ENCODE measurements at regions not wholly inside any gene's neighbourhood (a gene's known extent, or its start where the extent isn't known, plus 50 kb on each side); places are given as distances from the start of the nearest gene placed in this dataset.

DNA sequence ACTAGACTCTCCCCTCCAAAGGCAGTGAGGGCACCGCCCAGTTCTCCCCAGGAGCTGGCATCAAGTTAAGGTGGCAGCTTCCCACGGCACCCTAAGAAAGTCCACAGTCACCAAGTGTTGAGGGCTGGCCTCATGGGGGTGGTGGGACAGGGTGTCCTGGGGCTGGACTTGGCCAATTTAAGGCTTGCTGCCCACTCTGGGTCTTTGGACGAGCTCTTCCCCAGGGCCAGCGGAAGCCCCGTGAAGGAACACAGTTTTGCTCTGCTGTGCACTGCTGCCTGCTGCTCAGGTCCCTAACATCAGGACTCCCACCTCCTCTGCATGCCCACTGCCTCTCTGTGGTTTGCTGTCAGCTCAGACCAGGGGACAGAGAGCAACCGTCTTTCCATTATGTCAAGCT lies 57.3 kb upstream of the TMEM72 start (continued):
- TF ChIP-seq ZNF219 (CRISPR knock-in tag; IDR thresholded peaks at IDR 0.05; ENCODE audit: borderline replicate concordance) (no peak), ZNF232 (CRISPR knock-in tag; IDR thresholded peaks at IDR 0.05) (no peak), ZNF671 (CRISPR knock-in tag; IDR thresholded peaks at IDR 0.05) (no peak), ETV6 (CRISPR knock-in tag; IDR thresholded peaks at IDR 0.05) (no peak), JUN (CRISPR knock-in tag; IDR thresholded peaks at IDR 0.05) (no peak), RORB (CRISPR knock-in tag; IDR thresholded peaks at IDR 0.05) (no peak)
- TF ChIP-seq, protein P1, sequence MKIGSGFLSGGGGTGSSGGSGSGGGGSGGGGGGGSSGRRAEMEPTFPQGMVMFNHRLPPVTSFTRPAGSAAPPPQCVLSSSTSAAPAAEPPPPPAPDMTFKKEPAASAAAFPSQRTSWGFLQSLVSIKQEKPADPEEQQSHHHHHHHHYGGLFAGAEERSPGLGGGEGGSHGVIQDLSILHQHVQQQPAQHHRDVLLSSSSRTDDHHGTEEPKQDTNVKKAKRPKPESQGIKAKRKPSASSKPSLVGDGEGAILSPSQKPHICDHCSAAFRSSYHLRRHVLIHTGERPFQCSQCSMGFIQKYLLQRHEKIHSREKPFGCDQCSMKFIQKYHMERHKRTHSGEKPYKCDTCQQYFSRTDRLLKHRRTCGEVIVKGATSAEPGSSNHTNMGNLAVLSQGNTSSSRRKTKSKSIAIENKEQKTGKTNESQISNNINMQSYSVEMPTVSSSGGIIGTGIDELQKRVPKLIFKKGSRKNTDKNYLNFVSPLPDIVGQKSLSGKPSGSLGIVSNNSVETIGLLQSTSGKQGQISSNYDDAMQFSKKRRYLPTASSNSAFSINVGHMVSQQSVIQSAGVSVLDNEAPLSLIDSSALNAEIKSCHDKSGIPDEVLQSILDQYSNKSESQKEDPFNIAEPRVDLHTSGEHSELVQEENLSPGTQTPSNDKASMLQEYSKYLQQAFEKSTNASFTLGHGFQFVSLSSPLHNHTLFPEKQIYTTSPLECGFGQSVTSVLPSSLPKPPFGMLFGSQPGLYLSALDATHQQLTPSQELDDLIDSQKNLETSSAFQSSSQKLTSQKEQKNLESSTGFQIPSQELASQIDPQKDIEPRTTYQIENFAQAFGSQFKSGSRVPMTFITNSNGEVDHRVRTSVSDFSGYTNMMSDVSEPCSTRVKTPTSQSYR (CRISPR knock-in tag; IDR thresholded peaks at IDR 0.05) = no peak

DNA sequence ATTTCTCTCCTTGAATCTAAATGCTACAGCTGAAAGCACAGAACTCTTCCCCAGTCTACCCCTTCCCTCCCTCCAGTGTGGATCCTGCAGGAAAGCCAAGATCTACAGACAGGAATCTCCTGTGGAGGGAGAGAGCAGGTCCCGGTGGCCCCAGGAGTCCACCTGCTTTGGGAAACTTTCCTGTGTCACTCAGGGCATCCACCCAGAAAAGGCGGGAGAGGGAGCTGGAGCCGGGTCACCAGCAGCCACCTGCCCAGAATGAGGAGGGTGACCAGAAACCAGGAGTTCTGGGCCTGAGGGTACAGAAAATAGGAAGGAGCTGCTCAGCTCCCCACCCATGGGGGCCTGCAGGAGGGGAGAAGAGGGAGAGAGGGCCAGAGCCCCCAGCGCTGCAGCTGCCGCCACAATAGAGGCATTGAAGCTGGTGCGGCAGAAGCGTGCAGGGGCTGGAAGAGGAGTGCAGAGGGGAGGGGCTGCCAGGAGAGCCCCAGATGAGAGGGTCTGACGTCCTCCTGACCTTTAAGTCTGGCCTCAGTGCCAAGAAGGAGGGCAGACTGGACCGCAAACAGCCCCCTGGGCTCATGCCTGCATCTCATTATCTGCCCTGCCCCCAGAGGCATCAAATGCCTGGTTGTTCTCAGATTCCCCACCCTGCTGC lies 56.3 kb upstream of the TMEM72 start:
- H3K4me1 Mint-ChIP-seq = peaks cover 34% of the 10 kb centered on the region
- no peak for TF ChIP-seq IRF2 (CRISPR knock-in tag; IDR thresholded peaks at IDR 0.05; ENCODE audit: borderline replicate concordance, low read depth)
- TF ChIP-seq, protein P2, sequence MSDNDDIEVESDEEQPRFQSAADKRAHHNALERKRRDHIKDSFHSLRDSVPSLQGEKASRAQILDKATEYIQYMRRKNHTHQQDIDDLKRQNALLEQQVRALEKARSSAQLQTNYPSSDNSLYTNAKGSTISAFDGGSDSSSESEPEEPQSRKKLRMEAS (CRISPR knock-in tag; IDR thresholded peaks at IDR 0.05) = peak; percentile 22; the same call in 1 of the 2 replicates
- H3K4me3 Mint-ChIP-seq = no peak overlapping the region
- ChIA-PET POLR2A (no interaction called here), CTCF (interaction anchor here (1.8 to 2.8 kb wide), 2 partner anchors 9 to 1165 kb away, joined by 5 to 22 read pairs; no protein-coding TSS in a partner anchor)
- ATAC-seq (no peak), DNase-seq (ENCODE audit: low spot score) (no peak)
- H3K36me3 Mint-ChIP-seq = no peaks in the 10 kb centered on the region
- H3K27me3 Mint-ChIP-seq (ENCODE audit: low read depth) = peaks cover 26% of the 10 kb centered on the region
- no peak overlapping the region for H3K27ac Mint-ChIP-seq
- H3K9me3 Mint-ChIP-seq = peaks cover 6% of the 10 kb centered on the region

DNA sequence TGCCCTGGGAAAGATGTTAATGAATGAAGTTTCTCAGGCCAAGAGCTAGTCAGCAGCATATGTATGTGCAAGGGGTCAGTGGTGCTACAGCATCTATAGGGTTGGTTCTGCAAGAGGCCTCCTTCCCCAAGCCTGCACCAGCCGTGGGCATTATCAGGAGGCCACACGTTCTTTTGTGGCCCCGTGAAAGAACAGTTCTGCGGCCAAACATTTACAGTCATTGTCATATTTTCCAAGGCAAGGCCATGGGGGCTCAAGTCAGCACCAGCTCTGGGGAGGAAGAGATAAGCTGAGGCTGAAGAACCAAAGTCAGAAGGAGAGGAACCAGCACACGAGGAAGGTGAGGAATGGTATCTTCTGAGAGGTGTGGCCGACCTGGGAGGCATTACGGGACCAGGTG lies 54.4 kb upstream of the TMEM72 start:
- ATAC-seq (no peak), DNase-seq (ENCODE audit: low spot score) (no peak)
- Mint-ChIP-seq H3K27me3 (ENCODE audit: low read depth) (peaks cover 30% of the 10 kb centered on the region), H3K27ac (no peak overlapping the region), H3K36me3 (no peaks in the 10 kb centered on the region), H3K4me1 (peaks cover 34% of the 10 kb centered on the region), H3K4me3 (no peak overlapping the region), H3K9me3 (peaks cover 6% of the 10 kb centered on the region)
- POLR2A ChIA-PET = no interaction called here
- CTCF ChIA-PET = interaction anchor here (1.1 to 2.5 kb wide), 6 partner anchors 22 to 471 kb away, joined by 3 to 14 read pairs (median 6); no protein-coding TSS in a partner anchor
- TF ChIP-seq ZNF138 (CRISPR knock-in tag; conservative IDR thresholded peaks at IDR 0.05) (no peak), ATF1 (CRISPR knock-in tag; IDR thresholded peaks at IDR 0.05) (no peak), GTF2I (CRISPR knock-in tag; conservative IDR thresholded peaks at IDR 0.05) (no peak), RELA (CRISPR knock-in tag; IDR thresholded peaks at IDR 0.05; ENCODE audit: borderline replicate concordance) (no peak), EMX1 (CRISPR knock-in tag; IDR thresholded peaks at IDR 0.05) (no peak), GABPB1 (CRISPR knock-in tag; IDR thresholded peaks at IDR 0.05) (no peak), PRRX2 (CRISPR knock-in tag; IDR thresholded peaks at IDR 0.05) (no peak), SOX15 (CRISPR knock-in tag; IDR thresholded peaks at IDR 0.05) (no peak), FOXK1 (CRISPR knock-in tag; IDR thresholded peaks at IDR 0.05) (no peak)
- TF ChIP-seq, protein P3, sequence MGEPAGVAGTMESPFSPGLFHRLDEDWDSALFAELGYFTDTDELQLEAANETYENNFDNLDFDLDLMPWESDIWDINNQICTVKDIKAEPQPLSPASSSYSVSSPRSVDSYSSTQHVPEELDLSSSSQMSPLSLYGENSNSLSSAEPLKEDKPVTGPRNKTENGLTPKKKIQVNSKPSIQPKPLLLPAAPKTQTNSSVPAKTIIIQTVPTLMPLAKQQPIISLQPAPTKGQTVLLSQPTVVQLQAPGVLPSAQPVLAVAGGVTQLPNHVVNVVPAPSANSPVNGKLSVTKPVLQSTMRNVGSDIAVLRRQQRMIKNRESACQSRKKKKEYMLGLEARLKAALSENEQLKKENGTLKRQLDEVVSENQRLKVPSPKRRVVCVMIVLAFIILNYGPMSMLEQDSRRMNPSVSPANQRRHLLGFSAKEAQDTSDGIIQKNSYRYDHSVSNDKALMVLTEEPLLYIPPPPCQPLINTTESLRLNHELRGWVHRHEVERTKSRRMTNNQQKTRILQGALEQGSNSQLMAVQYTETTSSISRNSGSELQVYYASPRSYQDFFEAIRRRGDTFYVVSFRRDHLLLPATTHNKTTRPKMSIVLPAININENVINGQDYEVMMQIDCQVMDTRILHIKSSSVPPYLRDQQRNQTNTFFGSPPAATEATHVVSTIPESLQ (CRISPR knock-in tag; IDR thresholded peaks at IDR 0.05) = no peak
- TF ChIP-seq, protein P4, sequence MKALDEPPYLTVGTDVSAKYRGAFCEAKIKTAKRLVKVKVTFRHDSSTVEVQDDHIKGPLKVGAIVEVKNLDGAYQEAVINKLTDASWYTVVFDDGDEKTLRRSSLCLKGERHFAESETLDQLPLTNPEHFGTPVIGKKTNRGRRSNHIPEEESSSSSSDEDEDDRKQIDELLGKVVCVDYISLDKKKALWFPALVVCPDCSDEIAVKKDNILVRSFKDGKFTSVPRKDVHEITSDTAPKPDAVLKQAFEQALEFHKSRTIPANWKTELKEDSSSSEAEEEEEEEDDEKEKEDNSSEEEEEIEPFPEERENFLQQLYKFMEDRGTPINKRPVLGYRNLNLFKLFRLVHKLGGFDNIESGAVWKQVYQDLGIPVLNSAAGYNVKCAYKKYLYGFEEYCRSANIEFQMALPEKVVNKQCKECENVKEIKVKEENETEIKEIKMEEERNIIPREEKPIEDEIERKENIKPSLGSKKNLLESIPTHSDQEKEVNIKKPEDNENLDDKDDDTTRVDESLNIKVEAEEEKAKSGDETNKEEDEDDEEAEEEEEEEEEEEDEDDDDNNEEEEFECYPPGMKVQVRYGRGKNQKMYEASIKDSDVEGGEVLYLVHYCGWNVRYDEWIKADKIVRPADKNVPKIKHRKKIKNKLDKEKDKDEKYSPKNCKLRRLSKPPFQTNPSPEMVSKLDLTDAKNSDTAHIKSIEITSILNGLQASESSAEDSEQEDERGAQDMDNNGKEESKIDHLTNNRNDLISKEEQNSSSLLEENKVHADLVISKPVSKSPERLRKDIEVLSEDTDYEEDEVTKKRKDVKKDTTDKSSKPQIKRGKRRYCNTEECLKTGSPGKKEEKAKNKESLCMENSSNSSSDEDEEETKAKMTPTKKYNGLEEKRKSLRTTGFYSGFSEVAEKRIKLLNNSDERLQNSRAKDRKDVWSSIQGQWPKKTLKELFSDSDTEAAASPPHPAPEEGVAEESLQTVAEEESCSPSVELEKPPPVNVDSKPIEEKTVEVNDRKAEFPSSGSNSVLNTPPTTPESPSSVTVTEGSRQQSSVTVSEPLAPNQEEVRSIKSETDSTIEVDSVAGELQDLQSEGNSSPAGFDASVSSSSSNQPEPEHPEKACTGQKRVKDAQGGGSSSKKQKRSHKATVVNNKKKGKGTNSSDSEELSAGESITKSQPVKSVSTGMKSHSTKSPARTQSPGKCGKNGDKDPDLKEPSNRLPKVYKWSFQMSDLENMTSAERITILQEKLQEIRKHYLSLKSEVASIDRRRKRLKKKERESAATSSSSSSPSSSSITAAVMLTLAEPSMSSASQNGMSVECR (CRISPR knock-in tag; IDR thresholded peaks at IDR 0.05; ENCODE audit: borderline replicate concordance) = no peak
- TF ChIP-seq, protein P5, sequence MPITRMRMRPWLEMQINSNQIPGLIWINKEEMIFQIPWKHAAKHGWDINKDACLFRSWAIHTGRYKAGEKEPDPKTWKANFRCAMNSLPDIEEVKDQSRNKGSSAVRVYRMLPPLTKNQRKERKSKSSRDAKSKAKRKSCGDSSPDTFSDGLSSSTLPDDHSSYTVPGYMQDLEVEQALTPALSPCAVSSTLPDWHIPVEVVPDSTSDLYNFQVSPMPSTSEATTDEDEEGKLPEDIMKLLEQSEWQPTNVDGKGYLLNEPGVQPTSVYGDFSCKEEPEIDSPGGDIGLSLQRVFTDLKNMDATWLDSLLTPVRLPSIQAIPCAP (CRISPR knock-in tag; IDR thresholded peaks at IDR 0.05) = no peak
- TF ChIP-seq, protein P6, sequence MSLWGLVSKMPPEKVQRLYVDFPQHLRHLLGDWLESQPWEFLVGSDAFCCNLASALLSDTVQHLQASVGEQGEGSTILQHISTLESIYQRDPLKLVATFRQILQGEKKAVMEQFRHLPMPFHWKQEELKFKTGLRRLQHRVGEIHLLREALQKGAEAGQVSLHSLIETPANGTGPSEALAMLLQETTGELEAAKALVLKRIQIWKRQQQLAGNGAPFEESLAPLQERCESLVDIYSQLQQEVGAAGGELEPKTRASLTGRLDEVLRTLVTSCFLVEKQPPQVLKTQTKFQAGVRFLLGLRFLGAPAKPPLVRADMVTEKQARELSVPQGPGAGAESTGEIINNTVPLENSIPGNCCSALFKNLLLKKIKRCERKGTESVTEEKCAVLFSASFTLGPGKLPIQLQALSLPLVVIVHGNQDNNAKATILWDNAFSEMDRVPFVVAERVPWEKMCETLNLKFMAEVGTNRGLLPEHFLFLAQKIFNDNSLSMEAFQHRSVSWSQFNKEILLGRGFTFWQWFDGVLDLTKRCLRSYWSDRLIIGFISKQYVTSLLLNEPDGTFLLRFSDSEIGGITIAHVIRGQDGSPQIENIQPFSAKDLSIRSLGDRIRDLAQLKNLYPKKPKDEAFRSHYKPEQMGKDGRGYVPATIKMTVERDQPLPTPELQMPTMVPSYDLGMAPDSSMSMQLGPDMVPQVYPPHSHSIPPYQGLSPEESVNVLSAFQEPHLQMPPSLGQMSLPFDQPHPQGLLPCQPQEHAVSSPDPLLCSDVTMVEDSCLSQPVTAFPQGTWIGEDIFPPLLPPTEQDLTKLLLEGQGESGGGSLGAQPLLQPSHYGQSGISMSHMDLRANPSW (CRISPR knock-in tag; conservative IDR thresholded peaks at IDR 0.05; ENCODE audit: low read depth) = no peak
